Dedifferentiated amniotic fluid mesenchymal stem cell (primary cell): ENCODE measurements at regions not wholly inside any gene's neighbourhood (a gene's known extent, or its start where the extent isn't known, plus 50 kb on each side); places are given as distances from the start of the nearest gene placed in this dataset.
"Not testable (repeated sequence)": the region's sequence is repeated elsewhere in the genome, so short reads cannot be mapped to it uniquely, and the experiment has no call there.

Source experiments
- DNase-seq: peaks from one replicate; pipeline ENCODE4 v3.0.0-alpha.2; 2016; ENCODE audit errors: extremely low spot score

DNA sequence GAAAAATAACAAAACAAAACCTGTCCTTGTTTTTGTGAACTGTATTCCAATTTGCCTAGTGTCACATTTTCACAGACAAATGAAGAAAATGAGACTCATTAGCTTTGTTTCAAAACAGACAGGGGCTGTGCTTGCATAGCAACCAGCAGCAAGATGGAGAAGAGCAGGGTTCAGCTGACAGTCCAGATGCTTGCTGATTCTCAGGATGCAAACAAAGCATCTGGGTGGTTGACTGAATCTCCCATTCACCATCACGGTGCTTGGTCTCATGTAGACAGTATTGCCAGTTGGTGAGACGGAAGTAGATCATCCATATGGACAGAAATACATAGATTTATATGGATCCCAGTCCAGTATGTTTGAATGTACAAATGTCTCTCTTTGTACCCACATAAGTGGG lies 326.8 kb downstream of the CCDC85A start:
- no peak for DNase-seq

DNA sequence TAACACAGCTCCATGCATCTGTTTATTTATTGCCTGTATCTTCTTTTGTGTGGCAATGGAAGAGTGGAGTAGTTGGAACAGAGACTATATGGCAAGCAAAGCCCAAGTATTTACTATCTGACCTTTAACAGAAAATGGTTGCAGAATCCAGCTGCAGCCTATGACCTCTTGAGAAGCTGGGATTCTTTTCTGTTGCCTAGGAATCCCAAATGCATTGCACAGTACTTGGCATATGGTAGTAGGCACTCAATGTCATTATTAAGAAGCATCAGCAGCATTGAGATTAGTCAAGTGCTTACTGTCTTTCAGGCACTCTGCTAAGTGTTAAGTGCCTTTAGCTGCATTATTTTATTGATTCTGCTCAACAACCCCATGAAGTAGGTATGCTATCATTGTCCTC lies 331.6 kb downstream of the CCDC85A start:
- DNase-seq, result no peak

DNA sequence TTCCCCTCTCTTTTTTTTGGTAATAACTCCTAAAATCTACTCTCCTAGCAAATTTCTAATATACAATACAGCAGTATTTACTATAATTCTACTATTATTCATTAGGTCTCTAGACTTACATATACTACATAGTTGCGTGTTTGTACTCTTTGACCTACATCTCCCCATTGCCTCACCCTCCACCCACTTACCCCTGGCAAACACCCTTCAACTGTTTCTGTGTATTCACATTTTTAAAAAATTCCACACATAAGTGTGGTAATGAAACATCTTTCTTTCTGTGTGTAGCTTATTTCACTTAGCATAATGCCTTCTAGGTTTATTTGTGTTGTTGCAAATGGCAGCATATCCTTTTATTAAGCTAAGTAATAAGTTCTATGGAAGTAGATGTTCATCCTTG lies 336.0 kb downstream of the CCDC85A start:
- no peak for DNase-seq

DNA sequence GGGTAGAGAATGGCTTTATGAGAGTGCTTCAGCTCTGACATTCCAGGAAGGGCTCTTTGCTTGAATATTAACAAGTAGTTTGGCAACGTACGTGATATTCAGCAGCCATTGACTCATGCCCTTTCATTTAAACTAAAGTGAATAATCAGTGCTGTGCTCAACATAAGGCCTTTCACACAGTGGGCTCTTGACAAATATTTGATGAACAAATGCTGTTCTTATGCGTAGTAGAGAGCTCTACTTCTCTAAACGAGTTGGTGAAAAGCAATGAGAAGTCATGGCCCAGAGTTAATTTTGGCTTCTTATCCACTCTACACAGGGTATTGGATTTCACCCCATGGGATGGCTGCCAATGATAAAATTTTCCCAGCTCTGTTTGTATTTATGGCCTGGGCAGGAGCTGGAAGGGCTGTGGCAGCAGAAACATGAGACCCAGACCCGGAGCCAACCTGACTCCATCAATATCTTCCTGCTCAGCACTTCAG lies 338.9 kb downstream of the CCDC85A start:
- peak; percentile 75 for DNase-seq

DNA sequence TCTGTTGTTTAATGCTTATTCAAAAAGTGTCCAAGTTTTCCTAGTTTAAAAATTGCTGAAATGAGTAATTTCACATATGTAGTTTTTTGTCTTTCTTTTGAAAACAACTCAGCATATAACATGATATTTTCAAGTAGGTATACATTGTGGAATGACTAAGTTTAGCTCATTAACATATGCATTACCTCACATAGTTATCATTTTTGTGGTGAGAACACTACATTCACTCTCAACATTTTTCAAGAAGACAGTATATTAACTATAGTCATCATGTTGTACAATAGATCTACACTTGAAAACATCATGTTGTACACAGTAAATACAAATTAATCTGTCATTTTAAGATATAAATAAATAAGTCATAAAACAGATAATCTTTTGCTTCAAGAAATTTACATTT lies 340.0 kb downstream of the CCDC85A start:
- DNase-seq, result no peak

DNA sequence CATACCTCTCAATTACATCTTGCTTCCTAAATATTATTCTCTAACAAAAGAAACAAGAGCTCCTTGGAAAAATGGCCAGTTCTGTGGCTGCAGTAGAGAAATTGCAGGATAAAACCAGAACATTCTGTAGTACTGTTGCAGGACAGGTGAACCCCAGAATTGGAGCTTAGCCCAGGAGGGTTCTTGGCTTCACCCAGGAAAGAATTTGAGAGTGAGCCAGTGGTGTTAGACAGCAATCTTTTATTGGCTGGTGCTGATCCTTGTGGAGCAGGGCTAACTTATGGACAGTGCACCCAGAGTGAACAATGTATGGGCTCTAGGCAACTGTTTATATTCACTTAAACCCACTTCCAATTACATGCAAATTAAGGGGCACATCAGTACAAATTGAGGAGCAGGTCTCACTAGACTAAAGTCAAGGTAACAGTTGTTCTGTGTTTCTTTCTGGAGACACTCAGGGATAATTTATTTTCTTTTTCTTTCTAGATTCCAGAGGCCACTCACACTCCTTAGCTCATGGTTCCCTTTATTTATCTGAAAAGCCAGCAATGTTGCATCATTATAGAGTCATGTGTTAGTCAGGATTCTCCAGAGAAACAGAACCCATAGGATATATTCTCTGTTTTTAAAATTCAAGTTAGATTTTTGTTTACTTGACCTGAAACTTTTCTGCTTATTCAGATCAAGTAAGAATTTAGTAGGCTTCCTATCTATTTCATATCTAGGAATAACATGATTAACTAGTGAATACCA lies 348.1 kb downstream of the CCDC85A start:
- peak; percentile 47 for DNase-seq

DNA sequence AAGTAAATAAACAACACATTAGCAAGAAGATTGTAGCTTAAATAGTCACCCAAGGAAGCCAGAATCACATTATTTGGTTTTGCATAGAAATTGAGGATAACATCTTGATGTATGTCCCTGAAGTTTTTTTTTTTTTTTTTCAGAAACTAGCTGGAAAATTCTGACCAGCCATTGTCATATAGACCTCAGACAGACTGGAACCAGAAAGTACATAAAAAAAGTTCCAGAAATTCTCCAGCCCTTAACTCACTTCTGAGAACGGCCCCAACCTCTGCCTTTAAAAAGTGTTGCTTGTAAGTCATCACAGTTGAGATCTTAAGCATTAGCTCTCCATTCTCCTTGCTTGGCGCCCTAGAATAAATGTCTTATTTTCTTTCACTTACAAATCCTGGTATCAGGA lies 350.5 kb downstream of the CCDC85A start:
- DNase-seq, result peak; percentile 62

DNA sequence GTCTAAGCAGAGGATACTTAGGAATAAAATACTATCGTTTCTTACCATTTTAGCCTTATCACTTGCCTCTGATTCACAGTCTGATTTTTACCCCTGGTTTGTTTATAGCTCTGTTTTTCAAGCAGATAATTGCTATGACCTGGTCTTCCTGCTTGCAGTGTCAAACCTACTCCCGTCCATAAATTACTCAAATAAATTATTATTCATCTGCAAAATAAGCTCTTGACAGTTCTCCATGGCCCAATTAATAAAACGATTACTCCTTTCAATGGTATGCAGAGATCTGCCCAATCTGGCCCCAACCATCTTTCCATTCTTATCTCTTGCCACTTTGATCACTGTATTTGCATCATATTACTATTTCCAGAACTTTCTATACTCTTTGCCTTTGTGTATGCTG lies 354.0 kb downstream of the CCDC85A start:
- DNase-seq, result no peak

DNA sequence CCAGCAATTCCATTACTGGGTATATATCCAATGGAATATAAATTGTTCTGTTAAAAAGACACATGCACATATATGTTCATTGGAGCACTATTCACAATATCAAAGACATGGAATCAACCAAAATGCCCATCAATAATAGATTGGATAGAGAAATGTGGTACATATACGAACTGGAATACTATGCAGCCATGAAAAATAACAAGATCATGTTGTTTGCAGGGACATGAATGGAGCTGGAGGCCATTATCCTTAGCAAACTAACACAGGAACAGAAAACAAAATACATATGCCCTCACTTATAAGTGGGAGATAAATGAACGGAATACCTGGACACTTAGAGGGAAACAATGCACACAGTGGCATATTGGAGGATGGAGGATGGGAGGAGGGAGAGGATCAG lies 355.8 kb downstream of the CCDC85A start:
- no peak for DNase-seq

DNA sequence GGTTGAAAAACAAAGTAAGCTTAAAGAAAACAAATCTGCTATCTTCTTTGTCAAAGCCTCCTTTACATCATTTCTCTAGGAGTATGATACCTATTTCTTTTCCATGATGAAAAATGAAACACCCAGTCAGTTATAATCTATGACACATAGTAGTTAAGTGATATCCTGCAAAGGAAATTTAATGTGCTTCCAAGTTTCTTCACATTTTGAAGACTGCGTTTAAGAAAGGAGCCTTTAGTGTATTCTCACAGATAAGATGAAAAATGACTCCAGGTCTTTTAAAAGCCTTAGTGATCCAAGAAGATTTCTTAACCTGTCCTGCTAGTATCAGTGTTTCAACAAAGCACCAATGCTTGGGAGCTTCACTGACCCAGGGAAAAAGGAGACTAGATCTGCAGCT lies 356.7 kb downstream of the CCDC85A start:
- no peak for DNase-seq

DNA sequence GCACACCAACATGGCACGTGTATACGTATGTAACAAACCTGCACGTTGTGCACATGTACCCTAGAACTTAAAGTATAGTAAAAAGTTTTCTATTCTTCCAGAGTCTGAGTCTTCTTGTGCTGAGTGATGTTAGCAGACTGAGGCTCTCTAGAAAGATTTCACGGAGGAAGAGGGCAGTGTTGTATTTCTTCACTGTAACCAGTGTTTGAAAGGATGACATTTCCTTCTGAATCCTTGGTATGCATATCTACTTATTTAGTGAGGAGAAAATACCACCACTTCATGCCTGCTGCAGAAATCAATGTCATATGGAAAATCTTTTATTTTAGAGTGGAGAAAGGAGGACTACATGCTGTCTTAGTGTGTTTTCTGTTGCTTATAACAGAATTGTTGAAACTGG lies 357.1 kb downstream of the CCDC85A start:
- peak; percentile 16 for DNase-seq

DNA sequence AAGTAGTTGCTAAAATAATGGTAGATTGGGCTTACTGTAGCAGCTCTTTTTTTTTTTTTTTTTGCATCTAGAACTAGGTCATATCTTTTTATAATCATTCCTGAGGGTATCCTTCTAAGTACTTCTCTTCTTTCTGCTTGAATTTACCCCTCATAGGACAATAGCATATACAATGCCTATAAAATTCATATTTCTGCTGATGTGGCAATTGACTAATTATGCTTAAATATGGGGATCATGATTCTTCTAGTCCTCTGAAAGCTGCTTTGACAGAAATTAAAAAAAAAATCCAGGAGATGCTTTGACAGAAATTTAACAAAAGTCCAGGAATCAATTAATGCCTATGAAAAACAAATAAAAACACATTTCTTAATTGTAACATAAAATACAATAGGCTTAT lies 358.4 kb downstream of the CCDC85A start:
- DNase-seq, result no peak

DNA sequence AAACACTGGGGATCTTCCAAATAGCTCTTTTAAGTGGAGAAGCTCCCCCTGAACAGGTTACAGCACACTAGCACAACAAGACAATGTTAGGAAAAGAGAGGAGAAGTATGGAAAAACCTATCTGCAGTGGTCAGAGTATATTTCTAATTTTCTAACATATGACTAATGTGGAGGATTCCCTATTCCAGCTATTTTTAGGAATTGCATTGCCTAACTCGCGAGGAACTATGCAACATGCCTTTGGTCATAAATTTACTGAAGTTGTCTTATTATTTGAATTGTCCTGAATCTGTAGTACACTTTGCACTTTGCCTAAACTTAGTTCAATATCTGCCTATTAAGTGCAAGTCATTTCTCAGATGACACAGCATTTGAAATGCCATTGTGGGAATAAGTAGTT lies 381.4 kb downstream of the CCDC85A start:
- DNase-seq, result no peak

DNA sequence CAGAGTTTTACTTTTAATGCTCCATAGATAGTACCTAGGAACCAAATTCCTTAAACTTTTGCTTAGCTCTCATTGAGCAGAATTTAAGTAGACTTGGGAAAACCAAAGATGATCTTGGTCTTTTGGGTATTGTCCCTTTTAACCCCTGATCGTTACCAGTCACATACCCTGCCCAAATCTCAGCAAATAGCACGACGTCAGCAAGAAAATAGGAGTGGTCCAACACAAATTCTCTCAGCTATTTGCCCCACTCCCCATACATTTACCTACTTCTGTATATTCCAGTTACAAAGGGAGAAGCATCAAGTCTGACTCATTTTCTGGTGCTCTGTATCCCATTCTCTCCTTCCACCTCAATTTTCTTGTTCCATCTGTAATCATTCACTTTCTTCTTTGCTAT lies 387.3 kb downstream of the CCDC85A start:
- no peak for DNase-seq

DNA sequence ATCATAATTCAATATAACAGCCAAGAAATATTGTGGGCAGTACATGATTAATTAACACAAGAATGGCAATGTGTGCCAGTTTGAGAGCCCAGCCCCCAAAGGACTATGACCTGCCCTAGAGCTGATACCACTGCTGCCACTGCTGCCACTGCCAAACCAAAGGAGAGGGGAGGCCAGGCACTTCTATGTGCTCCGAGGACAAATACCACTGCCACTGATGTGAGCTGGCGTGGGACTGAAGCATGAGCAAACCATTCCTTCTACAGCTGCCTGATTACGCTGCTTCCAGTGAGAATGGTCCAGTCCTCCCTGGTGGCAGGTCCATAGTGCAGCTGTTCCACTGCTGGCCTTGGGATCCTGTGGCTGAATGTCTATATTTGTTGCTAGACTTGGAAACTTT lies 392.2 kb downstream of the CCDC85A start:
- no peak for DNase-seq

DNA sequence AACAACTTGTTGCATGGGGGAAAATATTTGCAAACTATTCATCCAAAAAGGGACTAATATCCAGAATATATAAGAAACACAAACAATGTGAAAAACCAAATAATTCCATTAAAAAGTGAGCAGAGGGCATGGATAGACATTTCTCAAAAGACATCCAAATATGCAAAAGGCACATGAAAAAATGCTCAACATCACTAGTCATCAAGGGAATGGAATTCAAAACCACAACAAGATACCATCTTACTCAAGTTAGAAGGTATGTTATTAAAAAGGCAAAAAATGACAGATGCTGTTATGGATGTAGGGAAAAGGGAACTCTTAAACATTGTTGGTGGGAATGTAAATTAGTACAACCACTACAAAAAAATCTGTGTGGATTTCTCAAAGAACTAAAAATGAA lies 396.5 kb downstream of the CCDC85A start:
- DNase-seq, result peak; percentile 65

DNA sequence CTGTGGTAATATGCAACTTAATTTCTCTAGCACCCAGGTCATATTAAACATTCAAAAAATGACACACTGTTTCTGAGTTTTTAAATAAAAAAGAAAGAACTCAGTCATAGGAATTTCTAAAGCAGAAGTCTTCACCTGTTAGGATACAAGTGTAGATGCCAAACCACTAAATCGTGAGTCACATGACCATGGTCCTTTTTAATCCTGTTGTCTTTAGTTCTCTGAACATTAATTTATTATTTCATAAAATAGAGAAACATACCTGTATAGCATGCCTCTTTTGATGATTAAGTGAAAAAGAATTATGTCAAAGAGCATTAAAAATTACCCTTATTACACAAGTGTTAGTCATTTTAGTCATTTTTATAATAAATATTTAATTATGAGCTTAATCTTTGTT lies 398.8 kb downstream of the CCDC85A start:
- no peak for DNase-seq

DNA sequence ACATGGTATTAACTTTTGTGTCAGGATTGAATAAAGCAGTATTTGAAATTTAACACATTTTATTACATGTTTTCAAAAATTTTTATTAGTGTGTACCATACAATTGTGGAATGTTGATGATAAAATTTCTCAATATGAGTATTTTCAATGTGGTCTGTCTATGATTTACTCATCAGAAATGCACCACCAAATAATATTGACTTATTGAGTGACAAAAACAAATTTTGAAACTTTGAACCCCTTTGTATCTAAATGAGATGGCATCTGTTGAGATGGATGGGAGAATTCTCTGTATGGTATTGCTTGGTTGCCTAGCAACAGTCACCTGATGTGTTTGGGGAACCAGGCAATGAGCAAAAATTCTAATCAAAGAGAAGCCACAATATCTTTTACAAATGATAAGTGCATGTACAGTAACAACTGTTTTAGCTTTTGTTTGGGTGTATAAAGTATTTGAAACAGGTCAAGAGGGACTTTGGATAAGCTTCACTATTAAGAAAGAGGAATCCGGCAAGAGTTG lies 400.1 kb downstream of the CCDC85A start:
- no peak for DNase-seq

DNA sequence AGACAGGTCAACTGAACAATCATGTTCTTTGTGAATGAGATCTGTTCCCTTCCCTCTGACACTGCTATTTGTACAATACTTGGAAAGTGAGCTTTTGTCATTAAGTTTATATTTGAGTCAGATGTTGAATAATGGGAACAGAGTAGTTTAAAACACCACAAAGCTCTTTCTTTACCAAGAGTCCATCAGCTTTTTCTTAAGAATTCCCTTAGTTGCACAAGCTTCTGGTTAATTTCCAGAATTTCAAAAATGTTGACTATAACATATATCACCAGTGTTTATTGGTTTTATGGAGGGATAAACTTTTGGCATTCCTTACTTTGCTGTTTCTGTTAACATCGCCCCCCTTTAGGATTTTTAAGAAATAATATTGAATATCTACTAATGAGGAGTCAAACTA lies 403.7 kb downstream of the CCDC85A start:
- no peak for DNase-seq

DNA sequence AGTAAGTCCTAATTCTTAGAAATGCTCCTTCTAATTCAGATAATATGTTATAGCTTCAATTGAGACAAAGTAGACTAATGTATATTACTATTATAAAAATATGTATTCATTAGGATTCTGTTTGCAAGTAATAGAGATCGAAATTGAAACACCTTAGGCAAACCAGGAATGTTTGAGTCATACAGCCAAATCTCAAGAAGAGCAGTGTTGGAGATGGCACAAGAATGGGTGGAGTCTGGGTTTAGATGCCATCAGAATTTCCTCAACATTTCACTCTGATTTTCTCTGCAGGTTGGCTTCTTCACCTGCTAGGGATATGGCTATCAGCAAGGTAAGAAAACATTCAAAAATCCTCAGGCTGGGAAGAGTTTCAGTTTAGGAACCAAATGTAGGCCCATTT lies 405.4 kb downstream of the CCDC85A start:
- no peak for DNase-seq

DNA sequence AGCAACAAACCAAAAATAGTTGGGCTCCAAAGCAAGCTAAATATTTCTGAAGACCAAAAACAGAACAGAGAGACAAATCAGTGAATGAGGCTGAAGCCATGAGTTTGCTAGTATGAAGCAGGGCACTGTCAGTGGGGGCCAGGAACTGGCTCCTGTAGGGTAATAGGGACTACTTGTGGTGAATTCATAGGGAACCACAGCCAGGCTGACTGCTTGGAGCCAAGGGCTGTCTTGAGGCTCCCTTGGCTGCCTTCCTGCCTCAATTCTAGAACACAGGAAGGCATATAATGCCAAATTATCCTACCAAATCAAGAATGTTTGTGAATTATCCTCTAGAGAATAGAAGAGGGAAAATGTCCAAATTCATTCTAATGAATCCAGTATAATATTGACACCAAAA lies 406.0 kb downstream of the CCDC85A start:
- no peak for DNase-seq

DNA sequence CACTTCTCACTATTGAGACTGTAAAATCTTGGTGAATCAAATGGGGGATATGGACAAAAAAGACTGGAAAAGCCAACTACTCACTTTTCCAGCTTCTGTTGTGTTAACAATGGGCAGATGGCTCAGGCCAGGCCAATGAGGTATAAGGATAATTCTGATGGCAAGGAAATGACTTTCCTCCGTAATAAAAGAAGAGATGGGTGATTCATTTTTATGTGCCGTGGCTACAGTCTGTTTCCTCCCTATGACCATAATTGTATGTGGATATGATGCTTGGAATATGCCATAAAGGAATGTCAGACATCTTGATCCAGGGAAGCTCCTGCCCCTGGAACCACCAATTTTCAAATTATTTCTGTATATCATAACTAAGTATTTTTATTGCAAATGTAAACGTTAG lies 406.8 kb downstream of the CCDC85A start:
- DNase-seq, result no peak

DNA sequence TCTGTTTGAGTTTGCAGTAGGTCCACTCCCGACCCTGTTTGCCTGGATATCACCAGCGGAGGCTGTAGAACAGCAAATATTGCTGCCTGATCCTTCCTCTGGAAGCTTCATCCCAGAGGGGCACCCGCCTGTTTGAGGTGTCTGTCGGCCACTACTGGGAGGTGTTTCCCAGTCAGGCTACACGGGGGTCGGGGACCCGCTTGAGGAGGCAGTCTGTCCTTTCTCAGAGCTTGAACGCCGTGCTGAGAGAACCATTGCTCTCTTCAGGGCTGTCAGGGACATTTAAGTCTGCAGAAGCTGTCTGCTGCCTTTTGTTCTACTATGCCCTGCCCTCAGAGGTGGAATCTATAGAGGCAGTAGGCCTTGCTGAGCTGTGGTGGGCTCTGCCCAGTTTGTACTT lies 422.3 kb downstream of the CCDC85A start:
- DNase-seq, result not testable (repeated sequence)

DNA sequence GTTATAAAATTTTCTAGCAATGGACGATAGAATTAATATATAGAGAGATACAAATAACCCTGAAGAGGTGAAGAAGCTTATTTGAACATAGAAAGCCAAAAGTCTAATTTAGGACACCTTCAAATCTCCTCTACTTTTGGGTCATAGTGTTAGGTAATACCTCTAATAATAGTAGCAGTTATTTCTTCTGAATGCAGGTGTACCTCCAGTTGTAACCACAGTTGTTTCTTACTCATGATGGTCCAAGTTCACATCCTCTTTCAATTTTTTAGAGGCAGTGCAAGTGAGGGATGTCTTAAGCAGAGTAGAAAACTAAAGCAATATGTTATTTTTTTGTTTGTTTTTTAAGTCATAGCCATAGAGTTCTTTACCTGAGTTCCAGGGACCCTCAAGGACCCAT lies 429.5 kb downstream of the CCDC85A start:
- no peak for DNase-seq
